NCI-H774 (cell line): ENCODE measurements at regions not wholly inside any gene's neighbourhood (a gene's known extent, or its start where the extent isn't known, plus 50 kb on each side); places are given as distances from the start of the nearest gene placed in this dataset.
"Not testable (repeated sequence)": the region's sequence is repeated elsewhere in the genome, so short reads cannot be mapped to it uniquely, and the experiment has no call there.

ENCODE experiments used
- DNase-seq: peaks from one replicate; lab custom pipeline; 2025; lab: John Stamatoyannopoulos, UW

DNA sequence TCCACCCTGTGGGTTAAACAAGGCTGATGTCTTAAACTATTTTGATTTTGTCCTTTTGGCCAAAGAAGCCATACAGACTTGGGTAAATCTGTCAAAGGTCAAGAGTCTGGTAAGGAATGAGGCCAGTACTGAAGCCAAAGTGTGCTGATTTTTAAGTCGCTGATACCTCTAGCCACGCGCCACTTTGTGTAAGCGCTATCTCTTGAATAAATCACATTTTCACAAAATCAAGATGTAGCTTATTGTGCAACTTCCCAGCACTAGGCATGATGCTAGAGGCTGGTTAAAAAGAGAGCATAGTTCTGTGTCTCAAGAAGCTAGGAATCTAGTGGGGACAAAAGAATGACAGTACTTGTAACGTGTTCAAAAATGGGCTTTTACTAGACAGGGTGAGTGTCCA lies 510.6 kb upstream of the RAB6C start:
- no peak for DNase-seq

DNA sequence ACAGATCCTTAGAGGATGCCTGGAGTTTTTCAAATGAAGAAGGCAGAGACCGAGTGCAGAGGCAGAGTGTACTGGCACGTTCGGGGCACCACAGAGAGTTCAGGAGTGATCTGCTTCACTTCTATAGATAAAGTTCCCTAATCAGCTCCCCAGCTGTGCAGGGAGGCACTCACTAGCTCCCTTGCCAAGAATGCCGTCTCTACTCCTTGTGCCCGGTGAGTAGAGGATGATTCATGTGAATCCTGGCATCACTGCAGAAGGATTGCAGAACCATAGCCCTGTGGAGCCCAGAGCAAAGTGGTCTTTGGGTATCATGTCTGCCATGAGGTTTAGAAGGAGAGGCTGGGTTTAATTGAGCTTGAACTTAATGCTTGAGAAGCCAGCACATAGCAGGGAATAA lies 510.1 kb upstream of the RAB6C start:
- no peak for DNase-seq

- DNase-seq, result no peak
Measured at GRCh38 chr2:129469871-129470270, 509.6 kb upstream of the RAB6C start.

DNA sequence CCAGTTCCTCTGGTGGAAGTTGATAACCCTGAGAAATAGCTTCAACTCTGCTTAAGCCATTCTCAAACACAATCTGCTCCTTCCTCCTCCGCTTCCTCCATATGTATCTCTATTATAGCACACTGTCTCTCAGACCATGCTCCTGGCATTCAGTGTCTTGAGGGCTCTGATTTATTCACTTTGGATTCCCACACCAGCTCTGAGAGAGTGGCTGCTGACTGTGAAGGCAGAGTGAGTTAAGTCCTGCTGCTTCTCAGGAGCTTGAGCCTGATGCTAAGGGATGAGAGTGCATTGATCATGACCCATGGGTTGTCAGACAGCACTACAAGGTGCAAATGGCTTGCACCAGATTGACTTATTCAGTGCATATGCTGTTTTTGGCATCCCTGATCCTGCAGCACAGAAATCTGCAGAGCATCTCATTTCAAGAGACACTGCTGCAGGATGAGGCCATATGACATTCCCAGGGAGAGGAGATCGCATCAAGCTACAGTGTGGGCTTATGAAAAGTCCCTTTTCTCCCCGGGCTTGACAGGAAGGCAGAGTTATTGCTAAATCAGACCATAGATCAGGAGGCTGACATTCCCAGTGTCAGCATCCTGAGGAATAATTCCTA lies 500.5 kb upstream of the RAB6C start:
- DNase-seq, result no peak

GRCh38 chr2:129479892-129480291 lies 499.6 kb upstream of the RAB6C start:
- no peak for DNase-seq

DNA sequence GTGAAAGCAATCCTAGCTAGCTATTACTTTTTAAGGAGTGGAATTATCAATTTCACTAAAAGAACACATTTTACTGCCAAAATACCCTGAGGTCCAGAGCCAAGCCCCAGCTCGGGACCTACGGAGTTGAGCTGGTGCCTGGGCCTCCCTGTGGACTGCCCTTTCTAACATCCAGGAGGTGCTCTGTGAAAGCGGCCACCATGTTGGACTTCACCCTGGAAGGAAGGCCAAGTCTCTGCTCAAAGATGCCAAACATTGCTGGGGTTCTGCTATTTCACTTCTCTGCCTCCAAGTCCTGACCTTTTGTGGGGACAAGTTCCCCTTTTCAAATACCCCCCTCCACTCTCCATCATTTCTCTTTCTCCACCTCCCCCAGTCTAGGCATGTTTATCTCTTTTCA lies 498.7 kb upstream of the RAB6C start:
- no peak for DNase-seq

DNA sequence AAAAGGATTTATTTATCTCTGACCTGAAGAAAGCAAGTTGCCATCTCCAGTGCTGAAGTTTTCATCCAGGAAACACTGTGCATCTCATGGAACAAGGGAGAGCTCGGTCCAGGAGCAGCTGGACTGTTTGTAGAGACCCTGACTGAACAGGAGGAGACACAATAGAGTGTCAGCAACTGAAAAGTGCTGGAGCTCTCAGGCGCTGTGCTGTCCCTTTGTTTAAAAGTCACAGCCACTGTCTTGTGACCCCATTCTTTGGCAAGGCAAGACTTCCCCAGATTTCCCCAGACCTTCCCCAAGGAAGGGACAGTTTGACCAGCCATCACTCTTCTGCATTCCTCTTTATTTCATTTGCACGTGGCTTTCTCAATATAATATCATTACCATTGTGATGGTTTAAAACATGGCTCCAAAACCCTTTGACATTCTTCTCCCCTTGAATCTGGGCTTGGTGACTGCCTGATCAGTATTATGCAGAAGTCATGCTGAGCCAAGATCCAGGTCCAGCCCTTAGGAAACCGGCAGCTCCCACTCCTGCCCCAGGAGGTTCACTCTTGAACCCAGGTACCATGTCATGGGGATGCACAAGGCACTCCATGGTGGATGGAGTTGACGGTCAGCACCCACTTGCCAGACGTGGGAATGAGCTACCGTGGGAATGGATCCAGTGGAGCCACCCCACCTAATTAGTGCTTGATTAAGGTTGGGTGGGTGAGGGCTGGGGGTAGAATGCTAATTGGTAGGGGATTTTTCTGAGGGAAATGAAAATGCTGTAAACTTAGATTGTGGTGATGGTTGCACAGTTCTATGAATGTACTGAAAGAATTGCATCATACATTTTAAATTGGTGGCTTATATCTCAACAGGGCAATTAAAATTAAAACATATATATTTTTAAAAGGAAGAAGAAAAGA lies 497.9 kb upstream of the RAB6C start:
- DNase-seq, result no peak

GRCh38 chr2:129482626-129483025 lies 496.8 kb upstream of the RAB6C start:
- DNase-seq, result no peak

DNA sequence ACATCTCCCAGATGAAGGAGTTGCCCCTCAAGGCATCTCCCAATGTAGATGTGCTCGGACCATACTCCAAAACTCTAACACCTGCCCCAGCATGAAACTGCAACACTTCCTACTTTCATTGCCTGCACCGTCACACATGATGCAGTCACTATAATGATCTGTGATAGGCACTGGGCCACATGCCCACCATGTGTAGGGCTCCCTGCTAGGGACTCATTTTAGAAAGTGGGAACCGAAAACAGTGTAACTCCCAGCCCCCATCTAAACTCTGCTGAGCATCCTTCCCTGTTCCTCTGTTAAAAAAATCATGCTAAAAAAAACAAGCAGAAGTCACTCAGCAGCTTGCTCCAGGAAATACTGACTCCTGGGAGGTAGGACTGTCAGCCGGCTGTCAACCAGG lies 496.1 kb upstream of the RAB6C start:
- DNase-seq, result no peak

DNA sequence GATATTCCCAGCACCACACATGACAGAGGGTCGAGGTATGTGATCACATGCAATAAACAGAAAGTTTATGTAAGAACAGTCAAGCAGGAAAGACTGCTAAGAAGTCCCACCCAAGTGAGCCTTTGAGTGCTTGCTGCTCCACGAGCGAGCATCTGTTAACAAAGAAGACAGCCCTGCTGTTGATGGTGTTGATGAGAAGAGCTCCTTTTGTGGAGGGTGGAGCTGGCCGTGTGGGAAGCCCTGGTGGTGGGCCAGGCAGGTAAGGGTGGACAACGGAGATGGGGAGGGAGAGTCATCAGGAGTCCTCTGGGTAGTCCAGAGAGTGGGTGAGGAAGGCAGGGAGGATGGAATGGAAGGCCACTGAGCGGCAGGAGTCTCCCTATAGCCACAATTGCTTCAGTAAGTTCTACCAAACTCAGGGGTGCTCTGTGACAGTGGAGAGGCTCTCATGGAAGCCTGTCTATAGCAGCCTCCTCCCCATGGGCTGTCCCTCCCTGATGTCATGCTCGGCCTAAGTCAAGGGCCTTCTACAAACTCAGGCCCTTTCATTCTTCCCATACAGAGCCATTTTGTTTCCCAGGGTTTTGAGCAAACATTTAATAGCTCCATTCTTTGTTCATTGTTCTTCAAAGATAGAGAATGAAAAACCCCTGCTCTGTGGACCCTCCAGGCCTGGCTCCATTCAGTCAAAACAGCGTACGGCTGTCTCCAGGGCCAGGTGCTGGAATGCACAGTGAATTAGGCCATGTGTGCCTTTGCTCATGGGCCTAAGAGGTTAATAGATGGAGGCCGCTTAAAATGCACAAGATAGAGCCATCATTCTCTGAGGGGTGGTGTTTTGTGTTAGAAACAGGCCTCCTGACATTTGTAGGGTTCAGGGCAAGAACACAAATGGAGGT lies 494.2 kb upstream of the RAB6C start:
- DNase-seq, result no peak

- DNase-seq, result no peak
Measured at GRCh38 chr2:129488376-129488775, 491.1 kb upstream of the RAB6C start.

DNA sequence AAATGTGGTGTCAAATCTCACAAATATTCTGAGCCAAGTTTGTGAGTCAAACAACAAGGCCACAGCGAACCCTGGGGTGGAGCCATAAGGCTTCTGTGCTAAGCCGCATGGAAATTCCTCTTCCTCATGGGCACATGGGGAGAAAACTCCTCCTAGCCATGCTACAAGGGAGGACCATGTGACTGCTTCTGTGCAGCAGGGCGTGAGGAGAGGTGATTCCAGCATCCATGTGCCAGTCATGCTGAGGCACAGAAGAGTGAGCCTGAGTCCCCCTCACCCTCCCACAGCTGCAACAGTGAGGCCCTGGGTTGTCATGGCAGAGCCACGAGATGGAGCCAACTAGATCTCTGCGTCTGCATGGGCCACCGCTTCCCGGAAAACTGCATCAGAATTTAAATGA lies 488.8 kb upstream of the RAB6C start:
- no peak for DNase-seq

GRCh38 chr2:129491308-129491707 lies 488.2 kb upstream of the RAB6C start:
- no peak for DNase-seq

DNA sequence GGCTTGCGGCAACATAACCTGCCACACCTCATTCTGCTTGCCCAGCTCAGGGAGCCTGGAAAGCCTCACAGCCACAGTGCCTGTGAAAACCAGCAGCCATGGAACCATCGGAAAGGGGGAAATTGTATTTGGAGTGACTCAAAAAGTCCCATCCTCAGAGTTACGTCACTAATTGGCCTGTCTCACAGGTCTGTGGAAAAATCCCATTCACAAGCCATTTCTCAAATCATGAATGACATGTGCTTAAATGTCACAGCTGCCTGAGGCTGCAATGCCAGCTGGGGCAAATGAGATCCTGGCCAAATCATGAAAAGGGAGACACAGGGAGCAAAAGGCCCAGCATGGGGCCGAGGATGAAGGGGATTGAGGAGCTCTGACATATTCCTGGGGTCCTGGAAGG lies 486.9 kb upstream of the RAB6C start:
- no peak for DNase-seq

- no peak for DNase-seq
Measured at GRCh38 chr2:129499747-129500146, 479.7 kb upstream of the RAB6C start.

DNA sequence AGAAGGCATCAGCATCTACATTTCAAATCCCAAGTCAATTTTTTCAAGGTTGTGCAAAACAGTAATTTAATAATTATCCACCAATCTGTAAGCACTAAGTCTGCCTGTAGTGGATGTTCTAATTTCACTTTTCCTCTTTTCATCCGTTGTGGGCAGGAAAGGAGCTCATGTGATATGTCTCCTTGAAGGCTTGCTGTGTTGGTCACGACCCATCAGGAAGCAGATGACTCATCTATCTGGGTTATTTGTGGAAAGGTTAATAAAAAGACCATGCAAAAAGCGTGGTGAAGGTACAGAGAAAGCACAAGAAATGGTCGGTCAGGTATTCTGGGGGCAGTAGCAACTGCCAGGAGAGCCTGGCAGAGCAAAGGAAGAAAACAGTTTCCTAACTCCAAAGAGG lies 476.7 kb upstream of the RAB6C start:
- DNase-seq, result no peak

- DNase-seq, result no peak
Measured at GRCh38 chr2:129504646-129505045, 474.8 kb upstream of the RAB6C start.

- DNase-seq, result no peak
Measured at GRCh38 chr2:129518937-129519336, 460.5 kb upstream of the RAB6C start.

GRCh38 chr2:129532158-129532557 lies 447.3 kb upstream of the RAB6C start:
- not testable (repeated sequence) for DNase-seq

GRCh38 chr2:129548880-129549279 lies 430.6 kb upstream of the RAB6C start:
- DNase-seq, result no peak

- DNase-seq, result no peak
Measured at GRCh38 chr2:129550536-129550935, 428.9 kb upstream of the RAB6C start.

- DNase-seq, result no peak
Measured at GRCh38 chr2:129554373-129554772, 425.1 kb upstream of the RAB6C start.

DNA sequence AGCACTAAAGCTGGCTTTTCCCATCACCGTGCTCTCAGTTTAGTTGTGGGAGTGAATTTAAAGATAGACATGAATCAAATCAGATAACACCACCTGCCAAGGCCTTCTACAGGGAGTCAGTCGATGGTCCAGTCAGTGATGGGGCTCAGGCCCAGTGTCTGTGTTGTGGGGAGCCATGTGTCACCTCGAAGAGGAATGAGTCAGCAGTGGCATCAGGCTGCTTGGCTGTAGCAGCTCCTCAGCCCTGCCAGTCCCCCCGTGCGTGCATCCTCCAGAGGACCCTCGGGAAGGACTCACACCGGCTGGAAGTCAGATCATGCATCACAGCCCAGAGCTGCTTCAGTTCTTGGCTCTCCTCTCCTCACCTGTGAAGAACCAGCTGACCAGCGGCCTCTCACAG lies 420.4 kb upstream of the RAB6C start:
- DNase-seq, result no peak
